ENCODE measurements at regions not wholly inside any gene's neighbourhood (a gene's known extent, or its start where the extent isn't known, plus 50 kb on each side); places are given as distances from the start of the nearest gene placed in this dataset.
A peak's percentile ranks its signal among the peaks of the same experiment; 100 is the strongest.

DNA sequence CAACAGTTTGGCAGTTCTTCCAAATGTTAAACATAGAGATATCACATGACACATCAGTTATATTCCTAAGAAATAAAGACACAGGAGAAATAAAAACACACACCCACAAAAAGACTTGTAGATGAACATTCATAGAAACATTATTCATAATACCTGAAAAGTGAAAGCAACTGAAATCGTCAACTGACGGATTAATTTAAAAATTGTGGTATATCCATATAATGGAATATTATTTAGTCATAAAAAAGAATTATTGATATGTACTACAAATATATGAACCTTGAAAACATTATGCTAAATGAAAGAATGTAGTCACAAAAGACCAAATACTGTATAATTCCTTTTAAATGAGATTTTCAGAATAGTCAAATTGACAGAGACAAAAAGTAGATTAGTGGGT lies 330.2 kb upstream of the CD180 start:
- Histone ChIP-seq H3K36me3 (no peaks in the 10 kb centered on the region), H3K4me1 (peaks cover 0 to 16% (median 9%) of the 10 kb centered on the region in 10 experiments; a peak in 14 of 20 replicates), H3K27ac (no peak overlapping the region), H3K9ac (no peak overlapping the region), H3K4me2 (no peak overlapping the region), H3K4me3 (no peak overlapping the region), H4K20me1 (no peaks in the 10 kb centered on the region), H3K9me3 (replicated peaks in 1 of 11) (peaks cover 12 to 22% (median 17%) of the 10 kb centered on the region in 11 experiments; a peak in 19 of 22 replicates), H3K27me3 (no peaks in the 10 kb centered on the region)
- no peak for TF ChIP-seq Cebpa-rat (IDR thresholded peaks at IDR 0.05)

GRCh38 chr5:67520161-67520908 lies 323.7 kb upstream of the CD180 start:
- TF ChIP-seq Cebpa-rat (IDR thresholded peaks at IDR 0.05), result no peak
- Histone ChIP-seq H3K36me3 (no peaks in the 10 kb centered on the region), H3K9me3 (replicated peaks in 1 of 11) (peaks cover 0 to 3% (median 0%) of the 10 kb centered on the region in 11 experiments; a peak in 2 of 22 replicates), H3K27ac (no peak overlapping the region), H3K4me1 (peaks cover 0 to 9% (median 6%) of the 10 kb centered on the region in 10 experiments; a peak in 9 of 20 replicates), H3K27me3 (no peaks in the 10 kb centered on the region), H3K4me3 (no peak overlapping the region), H3K9ac (no peak overlapping the region), H3K4me2 (peak overlapping the region in 5 of 11 experiments; percentile 10 to 33 (median 25); a peak in 8 of 22 replicates), H4K20me1 (no peaks in the 10 kb centered on the region)

DNA sequence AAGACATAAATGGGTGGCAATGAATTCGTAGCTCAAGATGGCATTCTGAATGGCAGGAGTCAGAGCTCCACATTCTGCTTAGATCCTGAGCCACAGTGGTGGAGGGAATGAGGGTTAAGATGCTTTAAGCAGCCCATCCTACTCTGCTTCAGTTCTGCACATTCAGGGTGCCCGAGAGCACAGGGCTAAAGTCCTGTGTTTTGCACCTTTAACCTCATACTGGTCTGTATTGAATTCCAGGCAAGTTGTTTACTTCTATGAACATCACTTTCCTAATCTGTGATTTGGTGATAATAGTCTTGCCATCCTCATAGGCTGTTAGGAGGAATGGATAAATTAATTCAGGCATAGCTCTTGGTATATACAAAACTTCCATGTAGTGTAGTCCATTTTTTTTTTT lies 321.6 kb upstream of the CD180 start:
- no peak overlapping the region for H3K4me3 ChIP-seq
- no peak for TF ChIP-seq Cebpa-rat (IDR thresholded peaks at IDR 0.05)

DNA sequence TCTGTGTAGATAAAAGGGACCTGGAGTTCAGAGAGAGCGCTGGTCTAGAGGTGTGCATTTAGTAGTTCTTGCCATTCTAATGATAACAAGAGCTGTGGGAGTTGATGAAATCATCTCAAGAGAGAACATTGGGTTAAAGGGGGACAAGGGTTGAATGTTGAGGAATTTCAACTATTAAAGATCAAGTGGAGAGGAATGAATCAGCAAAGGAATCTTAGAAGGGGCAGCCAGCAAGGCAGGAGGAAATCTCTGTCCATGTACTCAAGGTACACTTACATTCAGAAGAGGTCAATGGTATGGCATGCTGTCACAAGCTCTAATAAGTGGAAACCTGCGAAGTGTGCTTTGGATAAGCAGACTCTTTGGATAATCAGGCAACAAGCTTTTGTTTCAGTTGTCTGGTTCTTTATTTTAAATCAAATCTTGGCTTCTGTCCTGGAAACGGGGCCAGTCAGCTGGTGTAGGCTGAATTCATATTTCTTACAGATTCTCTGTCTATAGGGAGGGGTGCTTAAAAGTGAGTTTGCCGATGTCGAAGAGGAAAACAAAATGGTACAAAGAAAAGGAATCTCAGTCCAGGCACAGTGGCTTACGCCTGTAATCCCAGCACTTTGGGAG lies 320.5 kb upstream of the CD180 start:
- H3K27ac ChIP-seq, result no peak overlapping the region
- no peaks in the 10 kb centered on the region for H3K27me3 ChIP-seq
- peaks cover 0 to 16% (median 11%) of the 10 kb centered on the region in 10 experiments; a peak in 10 of 20 replicates for H3K4me1 ChIP-seq
- H3K36me3 ChIP-seq, result no peaks in the 10 kb centered on the region
- no peaks in the 10 kb centered on the region for H4K20me1 ChIP-seq
- H3K9me3 ChIP-seq (replicated peaks in 1 of 11), result no peaks in the 10 kb centered on the region
- H3K9ac ChIP-seq, result no peak overlapping the region
- no peak overlapping the region for H3K4me2 ChIP-seq
- no peak for TF ChIP-seq Cebpa-rat (IDR thresholded peaks at IDR 0.05)
- H3K4me3 ChIP-seq, result no peak overlapping the region

More for the DNA sequence above, 321.6 kb upstream of the CD180 start:
- H3K27ac ChIP-seq, result no peak overlapping the region
- H3K9ac ChIP-seq, result no peak overlapping the region
- no peaks in the 10 kb centered on the region for H3K27me3 ChIP-seq
- H3K4me1 ChIP-seq, result peaks cover 0 to 16% (median 11%) of the 10 kb centered on the region in 10 experiments; a peak in 10 of 20 replicates
- no peaks in the 10 kb centered on the region for H3K36me3 ChIP-seq
- no peaks in the 10 kb centered on the region for H4K20me1 ChIP-seq
- no peaks in the 10 kb centered on the region for H3K9me3 ChIP-seq (replicated peaks in 1 of 11)
- no peak overlapping the region for H3K4me2 ChIP-seq

DNA sequence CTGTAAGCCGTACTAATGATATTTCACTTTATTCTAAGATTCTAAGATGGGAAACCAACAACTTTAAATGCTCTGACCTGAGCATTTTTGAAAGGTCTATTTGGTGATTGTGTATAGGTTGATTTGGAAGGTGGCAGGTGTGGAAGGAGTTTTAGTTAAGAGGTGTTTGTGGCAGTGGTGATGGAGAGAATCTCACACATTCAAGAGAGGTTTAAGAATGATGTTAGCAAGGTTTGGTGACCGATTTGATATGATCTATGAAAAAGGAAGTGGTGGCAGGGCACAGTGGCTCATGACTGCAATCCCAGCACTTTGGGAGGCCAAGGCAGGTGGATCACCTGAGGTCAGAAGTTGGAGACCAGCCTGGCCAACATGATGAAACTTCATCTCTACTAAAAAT lies 319.2 kb upstream of the CD180 start:
- H3K9me3 ChIP-seq (replicated peaks in 1 of 11), result no peaks in the 10 kb centered on the region
- H3K36me3 ChIP-seq, result no peaks in the 10 kb centered on the region
- peaks cover 0 to 16% (median 11%) of the 10 kb centered on the region in 10 experiments; a peak in 10 of 20 replicates for H3K4me1 ChIP-seq
- H4K20me1 ChIP-seq, result no peaks in the 10 kb centered on the region
- no peak overlapping the region for H3K9ac ChIP-seq
- no peak overlapping the region for H3K4me2 ChIP-seq
- no peaks in the 10 kb centered on the region for H3K27me3 ChIP-seq
- no peak overlapping the region for H3K4me3 ChIP-seq
- TF ChIP-seq Cebpa-rat (IDR thresholded peaks at IDR 0.05), result no peak
- no peak overlapping the region for H3K27ac ChIP-seq

GRCh38 chr5:67515020-67515689 lies 318.6 kb upstream of the CD180 start:
- TF ChIP-seq Cebpa-rat (IDR thresholded peaks at IDR 0.05), result no peak

DNA sequence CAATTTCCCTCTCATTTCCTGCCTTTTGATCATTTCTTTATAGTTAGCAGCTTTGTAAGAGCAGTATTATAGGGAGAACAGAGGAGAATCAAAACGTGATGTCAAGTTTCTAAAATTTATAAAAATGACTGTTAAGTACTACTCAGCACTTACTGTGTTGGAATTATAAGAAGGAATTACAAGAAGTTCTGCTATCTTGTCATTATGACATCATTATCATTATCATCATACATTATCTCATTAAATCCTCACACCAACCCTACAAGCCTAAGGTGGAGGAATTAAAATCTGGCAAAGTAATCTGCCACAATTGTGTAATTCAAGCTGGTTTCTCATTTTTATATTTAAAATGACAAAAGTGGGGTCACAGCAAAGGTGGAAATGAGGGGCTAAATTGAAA lies 316.2 kb upstream of the CD180 start:
- TF ChIP-seq Cebpa-rat (IDR thresholded peaks at IDR 0.05), result no peak
- Histone ChIP-seq H3K4me1 (peaks cover 0 to 8% (median 6%) of the 10 kb centered on the region in 10 experiments; a peak in 8 of 20 replicates), H3K9ac (no peak overlapping the region), H4K20me1 (no peaks in the 10 kb centered on the region), H3K9me3 (replicated peaks in 1 of 11) (peaks cover 0 to 5% (median 0%) of the 10 kb centered on the region in 11 experiments; a peak in 1 of 22 replicates), H3K27ac (no peak overlapping the region), H3K36me3 (no peaks in the 10 kb centered on the region), H3K4me3 (no peak overlapping the region), H3K4me2 (no peak overlapping the region), H3K27me3 (no peaks in the 10 kb centered on the region)

More at GRCh38 chr5:67515020-67515689, 318.6 kb upstream of the CD180 start:
- no peak overlapping the region for H3K27ac ChIP-seq
- H3K9ac ChIP-seq, result no peak overlapping the region
- no peak overlapping the region for H3K4me3 ChIP-seq
- H3K4me2 ChIP-seq, result peak overlapping the region in 7 of 11 experiments; percentile 6 to 47 (median 16); a peak in 10 of 22 replicates
- no peaks in the 10 kb centered on the region for H3K36me3 ChIP-seq
- H3K4me1 ChIP-seq, result peaks cover 0 to 14% (median 10%) of the 10 kb centered on the region in 10 experiments; a peak in 10 of 20 replicates
- H4K20me1 ChIP-seq, result no peaks in the 10 kb centered on the region
- H3K27me3 ChIP-seq, result no peaks in the 10 kb centered on the region
- no peaks in the 10 kb centered on the region for H3K9me3 ChIP-seq (replicated peaks in 1 of 11)

- peaks cover 0 to 5% (median 0%) of the 10 kb centered on the region in 11 experiments; a peak in 1 of 22 replicates for H3K9me3 ChIP-seq (replicated peaks in 1 of 11)
Measured at GRCh38 chr5:67511911-67512310, 315.3 kb upstream of the CD180 start.

DNA sequence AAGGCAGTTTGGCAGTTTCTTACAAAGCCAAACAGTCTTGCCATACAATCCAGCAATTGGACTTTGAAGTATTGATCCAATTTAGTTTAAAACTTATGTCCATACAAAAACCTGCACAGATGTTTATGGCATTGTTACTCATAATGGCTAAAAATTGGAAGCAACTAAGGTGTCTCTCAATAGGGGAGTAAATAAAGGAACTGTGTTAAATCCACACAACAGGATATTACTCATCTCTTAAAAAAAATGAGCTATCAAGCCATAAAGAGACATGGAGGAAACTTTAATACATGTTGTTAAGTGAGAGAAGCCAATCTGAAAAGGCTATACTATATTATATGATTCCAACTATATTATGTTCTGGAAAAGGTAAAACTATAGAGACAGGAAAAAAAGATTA lies 313.6 kb upstream of the CD180 start:
- peaks cover 0 to 7% (median 5%) of the 10 kb centered on the region in 10 experiments; a peak in 7 of 20 replicates for H3K4me1 ChIP-seq
- H4K20me1 ChIP-seq, result no peaks in the 10 kb centered on the region
- TF ChIP-seq Cebpa-rat (IDR thresholded peaks at IDR 0.05), result no peak
- H3K4me3 ChIP-seq, result no peak overlapping the region
- H3K27me3 ChIP-seq, result no peaks in the 10 kb centered on the region
- H3K27ac ChIP-seq, result no peak overlapping the region
- H3K36me3 ChIP-seq, result no peaks in the 10 kb centered on the region
- no peak overlapping the region for H3K4me2 ChIP-seq
- H3K9ac ChIP-seq, result no peak overlapping the region
- peaks cover 0 to 5% (median 0%) of the 10 kb centered on the region in 11 experiments; a peak in 1 of 22 replicates for H3K9me3 ChIP-seq (replicated peaks in 1 of 11)

More at GRCh38 chr5:67511911-67512310, 315.3 kb upstream of the CD180 start:
- no peaks in the 10 kb centered on the region for H4K20me1 ChIP-seq
- H3K4me1 ChIP-seq, result peaks cover 0 to 8% (median 6%) of the 10 kb centered on the region in 10 experiments; a peak in 8 of 20 replicates
- no peak overlapping the region for H3K4me2 ChIP-seq
- no peaks in the 10 kb centered on the region for H3K27me3 ChIP-seq
- no peak overlapping the region for H3K9ac ChIP-seq
- no peaks in the 10 kb centered on the region for H3K36me3 ChIP-seq
- no peak for TF ChIP-seq Cebpa-rat (IDR thresholded peaks at IDR 0.05)
- no peak overlapping the region for H3K27ac ChIP-seq
- no peak overlapping the region for H3K4me3 ChIP-seq

All from BLaER1 treated with 17β-estradiol and CSF1 and Interleukin-3, amounts not matched to agents 10 nM and 100 nM (cell line).